HG03139 (cell line): ENCODE measurements at regions not wholly inside any gene's neighbourhood (a gene's known extent, or its start where the extent isn't known, plus 50 kb on each side); places are given as distances from the start of the nearest gene placed in this dataset.
"Not testable (repeated sequence)": the region's sequence is repeated elsewhere in the genome, so short reads cannot be mapped to it uniquely, and the experiment has no call there.

Experiments
- ATAC-seq: cut with Tn5 transposase; IDR thresholded peaks from one replicate; pipeline ENCODE4 v1.9.1; 2021; ENCODE audit not compliant: unreplicated experiment

GRCh38 chr12:61530456-61530855, 729.7 kb upstream of the USP15 start:
- no peak for ATAC-seq

GRCh38 chr12:61531195-61531594, 729.0 kb upstream of the USP15 start:
- no peak for ATAC-seq

DNA sequence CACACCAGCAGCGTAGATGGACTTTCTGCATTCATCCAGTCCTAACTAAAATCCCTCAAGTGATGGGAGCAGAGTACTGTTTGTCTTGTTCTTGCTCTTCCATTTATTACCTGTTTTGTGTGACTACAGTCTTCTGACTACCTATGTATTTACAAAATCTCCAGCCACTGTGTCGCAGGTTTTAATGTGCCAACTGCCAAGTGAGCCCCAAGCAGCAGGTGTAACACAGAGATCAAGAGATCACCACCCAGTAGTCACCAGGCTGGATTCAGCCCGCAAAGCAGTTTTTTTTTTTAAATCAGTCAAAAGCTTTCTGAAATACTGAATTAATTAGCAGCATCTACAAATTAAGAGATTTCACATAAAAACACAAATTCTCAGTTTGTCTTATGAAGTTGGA, 724.1 kb upstream of the USP15 start:
- ATAC-seq, result no peak

DNA sequence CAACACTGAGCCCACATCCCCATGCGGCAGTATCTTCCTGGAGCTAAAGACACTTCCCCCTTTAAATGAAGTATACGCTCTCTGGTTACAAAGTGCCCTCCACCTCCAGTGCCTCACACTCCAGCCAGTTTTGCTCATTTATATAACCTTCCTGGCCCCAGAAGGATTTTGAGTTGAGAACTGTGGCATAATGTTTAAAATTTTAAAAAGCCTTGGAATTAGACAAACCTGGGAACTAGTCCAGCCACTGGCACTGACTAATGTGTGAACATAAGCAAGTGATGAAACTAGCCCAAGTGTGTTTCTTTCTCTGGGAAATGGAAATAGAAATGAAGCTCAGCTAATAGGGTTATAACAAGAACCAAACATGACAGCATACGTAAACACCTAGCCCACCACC, 723.7 kb upstream of the USP15 start:
- ATAC-seq, result no peak

- ATAC-seq, result no peak
These were observed 721.3 kb upstream of the USP15 start for GRCh38 chr12:61538951-61539350.

GRCh38 chr12:61542551-61542950, 717.7 kb upstream of the USP15 start:
- no peak for ATAC-seq

- ATAC-seq, result no peak
These were observed 713.9 kb upstream of the USP15 start for GRCh38 chr12:61546296-61546695.

GRCh38 chr12:61553091-61553490, 707.1 kb upstream of the USP15 start:
- no peak for ATAC-seq

DNA sequence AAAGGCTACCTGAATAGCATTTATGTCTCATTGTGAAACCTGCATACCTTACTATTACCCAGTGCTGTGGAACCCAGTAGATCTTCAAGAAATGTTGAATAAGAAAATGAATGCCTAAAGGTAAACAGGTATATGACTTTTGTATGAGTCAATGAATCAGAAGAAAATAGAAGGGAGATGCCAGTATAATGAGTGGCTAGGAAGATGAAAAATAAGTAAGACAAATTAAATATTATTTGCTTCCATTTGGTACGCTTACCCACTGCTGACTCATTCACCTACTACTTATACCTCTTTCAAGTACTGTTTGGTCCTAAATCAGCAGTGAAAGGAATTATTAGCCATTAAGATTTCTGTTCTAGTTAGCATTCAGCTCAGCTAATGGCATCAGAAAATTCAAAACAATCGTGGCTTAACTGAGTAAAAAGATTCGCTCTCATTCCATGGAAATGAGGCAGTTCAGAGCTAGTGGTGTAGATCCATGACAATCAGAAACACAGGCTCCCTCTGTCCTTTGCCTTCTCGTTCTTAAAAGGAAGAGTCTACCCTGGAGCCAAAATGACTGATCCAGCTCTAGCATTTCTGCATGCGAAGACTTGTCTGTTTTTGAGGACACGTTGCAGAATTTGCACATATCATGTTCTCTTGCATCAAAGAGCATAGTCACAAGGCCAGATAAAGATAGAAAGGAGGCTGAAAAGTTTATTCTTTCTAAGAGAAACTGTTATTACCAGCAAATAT, 705.8 kb upstream of the USP15 start:
- no peak for ATAC-seq

GRCh38 chr12:61563665-61564450, 696.3 kb upstream of the USP15 start:
- ATAC-seq, result no peak

GRCh38 chr12:61564466-61564865, 695.7 kb upstream of the USP15 start:
- ATAC-seq, result no peak

- ATAC-seq, result no peak
These were observed 694.0 kb upstream of the USP15 start for GRCh38 chr12:61566183-61566582.

- ATAC-seq, result no peak
These were observed 685.9 kb upstream of the USP15 start for GRCh38 chr12:61574339-61574738.

DNA sequence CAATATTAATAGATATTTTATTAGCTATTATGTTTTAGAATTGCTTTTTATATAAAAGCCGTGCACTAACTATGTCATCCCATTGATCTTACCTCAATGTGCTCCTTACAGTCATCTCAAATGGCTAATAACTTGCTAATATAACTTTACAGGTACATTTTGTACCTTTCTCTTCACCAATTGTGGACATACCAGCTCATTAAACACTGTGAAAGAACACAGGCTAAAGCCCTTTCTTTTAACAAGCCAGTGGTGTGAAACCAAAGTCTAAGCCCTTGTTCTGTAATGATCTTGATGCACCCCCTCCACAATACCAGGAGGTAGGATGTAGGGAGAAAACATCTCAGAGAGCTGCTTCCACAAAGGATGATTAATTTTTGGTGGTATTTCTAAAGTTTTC, 675.3 kb upstream of the USP15 start:
- ATAC-seq, result no peak

DNA sequence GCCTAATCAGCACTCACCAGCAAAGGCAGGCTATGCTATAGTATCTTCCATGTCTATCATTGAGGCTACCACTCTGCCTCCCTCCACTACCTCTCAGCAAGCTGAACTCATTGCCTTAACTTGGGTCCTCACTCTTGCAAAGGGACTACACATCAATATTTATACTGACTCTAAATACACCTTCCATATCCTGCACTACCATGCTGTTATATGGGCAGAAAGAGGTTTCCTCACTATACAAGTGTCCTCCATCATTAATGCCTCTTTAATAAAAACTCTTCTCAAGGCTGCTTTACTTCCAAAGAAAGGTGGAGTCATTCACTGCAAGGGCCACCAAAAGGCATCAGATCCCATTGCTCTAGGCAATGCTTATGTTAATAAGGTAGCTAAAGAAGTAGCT, 669.3 kb upstream of the USP15 start:
- not testable (repeated sequence) for ATAC-seq

DNA sequence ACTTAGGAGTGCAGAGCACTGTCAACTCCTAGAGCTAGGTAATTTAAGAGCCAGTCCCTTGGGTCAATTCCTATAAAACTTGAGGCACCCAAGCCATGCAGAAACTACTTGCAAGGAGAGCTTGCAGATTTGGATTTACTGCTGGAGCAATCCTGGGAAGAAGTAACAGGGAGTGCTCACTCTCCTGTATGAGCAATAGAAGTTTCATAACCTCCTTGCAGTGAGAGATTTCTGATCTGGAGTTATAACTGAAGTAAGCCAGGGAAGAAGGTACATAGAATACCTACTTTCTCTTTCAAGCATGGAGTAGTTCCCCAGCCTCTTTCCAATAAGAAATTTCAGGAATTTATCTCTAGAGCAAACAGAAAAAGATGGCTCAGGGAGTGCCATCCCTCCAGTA, 650.1 kb upstream of the USP15 start:
- ATAC-seq, result no peak

- no peak for ATAC-seq
These were observed 630.5 kb upstream of the USP15 start for GRCh38 chr12:61629702-61630101.

- no peak for ATAC-seq
These were observed 613.6 kb upstream of the USP15 start for GRCh38 chr12:61646639-61647038.

DNA sequence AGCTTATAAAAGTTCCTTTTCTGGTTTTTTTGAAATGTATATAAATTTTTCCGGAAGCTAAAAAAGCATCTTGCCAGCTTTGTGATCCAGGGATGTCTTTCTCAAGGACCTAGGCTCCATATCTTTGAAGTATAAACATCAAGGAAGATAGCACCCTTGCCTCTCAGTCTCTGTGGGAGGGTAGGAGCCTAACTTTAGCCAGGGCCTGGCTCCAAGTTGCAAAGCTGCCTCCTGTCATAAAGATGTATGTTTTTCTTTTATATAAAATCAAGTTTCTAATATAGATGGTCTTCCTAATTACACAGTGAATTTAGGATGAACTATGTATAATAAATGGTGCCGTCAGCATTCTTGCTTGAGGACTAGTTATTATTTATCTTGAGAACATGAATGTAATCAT, 612.6 kb upstream of the USP15 start:
- ATAC-seq, result no peak

DNA sequence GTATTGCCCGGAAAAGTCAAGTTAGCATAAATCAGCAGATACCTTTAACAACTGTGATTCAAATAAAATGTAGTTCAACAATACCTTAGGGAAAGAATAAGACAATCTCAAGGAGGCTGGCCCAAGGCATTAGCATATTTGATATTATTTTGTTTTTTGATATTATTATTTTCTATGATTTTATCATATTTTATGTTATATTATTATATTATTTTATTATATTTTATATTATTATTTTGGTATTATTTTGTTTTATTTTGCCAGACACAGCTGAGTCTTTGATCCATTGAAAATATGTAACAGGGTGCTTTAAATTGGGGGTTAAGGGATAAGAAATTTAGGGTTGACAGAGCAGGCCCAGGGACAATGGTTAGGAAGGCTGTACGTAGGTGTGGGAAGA, 607.9 kb upstream of the USP15 start:
- no peak for ATAC-seq

GRCh38 chr12:61654698-61655097, 605.5 kb upstream of the USP15 start:
- ATAC-seq, result no peak

GRCh38 chr12:61655241-61655640, 605.0 kb upstream of the USP15 start:
- ATAC-seq, result no peak

DNA sequence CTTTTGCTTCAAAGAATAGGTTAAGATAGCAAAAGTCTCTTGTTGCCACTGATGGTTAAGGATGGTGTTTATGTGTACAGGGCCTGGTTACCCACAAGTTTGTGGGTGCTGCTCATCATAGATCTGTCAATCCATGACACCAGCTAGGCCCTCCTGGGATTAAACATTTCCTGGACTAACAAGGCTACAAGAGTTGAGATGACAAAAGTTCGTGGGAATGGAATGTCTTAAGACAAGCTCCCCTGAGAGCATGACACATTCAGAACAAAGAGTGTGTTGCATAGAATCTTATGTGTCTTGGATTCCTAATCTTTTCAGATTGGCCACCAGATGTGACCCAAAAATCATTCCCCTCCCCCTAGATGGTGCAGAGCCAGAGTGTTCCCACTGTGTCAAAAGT, 592.5 kb upstream of the USP15 start:
- ATAC-seq, result no peak
